ENCODE measurements at regions not wholly inside any gene's neighbourhood (a gene's known extent, or its start where the extent isn't known, plus 50 kb on each side); places are given as distances from the start of the nearest gene placed in this dataset.

DNA sequence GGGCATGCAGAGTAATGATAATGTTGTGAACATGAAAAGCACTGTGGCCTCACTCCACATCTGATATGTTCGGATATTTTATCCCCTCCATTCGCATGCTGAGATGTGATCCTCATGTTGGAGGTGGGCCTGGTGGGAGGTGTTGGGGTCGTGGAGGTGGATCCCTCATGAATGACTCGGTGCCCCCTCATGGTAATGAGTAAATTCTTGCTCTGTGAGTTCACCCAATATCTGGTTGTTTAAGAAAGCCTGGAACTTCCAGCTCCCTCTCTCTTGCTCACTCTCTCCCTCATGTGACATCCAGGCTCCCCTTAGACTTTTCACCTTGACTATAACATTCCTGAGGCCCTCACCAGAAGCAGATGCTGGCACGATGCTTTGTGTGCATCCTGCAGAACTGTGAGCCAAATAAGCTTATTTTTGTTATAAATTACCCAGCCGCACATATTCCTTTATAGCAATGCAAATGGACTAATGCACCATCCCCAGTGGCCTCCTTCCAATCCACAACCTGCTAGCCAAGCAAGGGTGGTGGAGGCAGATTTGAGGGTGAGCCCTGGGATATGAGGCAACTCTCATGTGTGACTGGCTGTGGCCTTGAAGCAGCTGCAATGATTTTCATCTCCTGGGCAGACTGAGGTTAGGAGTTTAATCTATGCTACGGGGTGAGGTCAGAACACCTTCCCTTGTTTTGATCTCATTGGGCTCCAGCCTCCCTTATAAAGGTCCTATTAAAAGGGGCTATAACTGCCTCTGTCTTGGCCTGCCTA is 276.5 kb downstream of the ETS1 start:
- TF ChIP-seq, protein P1, sequence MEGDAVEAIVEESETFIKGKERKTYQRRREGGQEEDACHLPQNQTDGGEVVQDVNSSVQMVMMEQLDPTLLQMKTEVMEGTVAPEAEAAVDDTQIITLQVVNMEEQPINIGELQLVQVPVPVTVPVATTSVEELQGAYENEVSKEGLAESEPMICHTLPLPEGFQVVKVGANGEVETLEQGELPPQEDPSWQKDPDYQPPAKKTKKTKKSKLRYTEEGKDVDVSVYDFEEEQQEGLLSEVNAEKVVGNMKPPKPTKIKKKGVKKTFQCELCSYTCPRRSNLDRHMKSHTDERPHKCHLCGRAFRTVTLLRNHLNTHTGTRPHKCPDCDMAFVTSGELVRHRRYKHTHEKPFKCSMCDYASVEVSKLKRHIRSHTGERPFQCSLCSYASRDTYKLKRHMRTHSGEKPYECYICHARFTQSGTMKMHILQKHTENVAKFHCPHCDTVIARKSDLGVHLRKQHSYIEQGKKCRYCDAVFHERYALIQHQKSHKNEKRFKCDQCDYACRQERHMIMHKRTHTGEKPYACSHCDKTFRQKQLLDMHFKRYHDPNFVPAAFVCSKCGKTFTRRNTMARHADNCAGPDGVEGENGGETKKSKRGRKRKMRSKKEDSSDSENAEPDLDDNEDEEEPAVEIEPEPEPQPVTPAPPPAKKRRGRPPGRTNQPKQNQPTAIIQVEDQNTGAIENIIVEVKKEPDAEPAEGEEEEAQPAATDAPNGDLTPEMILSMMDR (IDR thresholded peaks at IDR 0.05; ENCODE audit: low read length, missing control alignments) = no peak
- DNase-seq (ENCODE audit: low read depth) = no peak
- no peak overlapping the region for H3K4me3 ChIP-seq (replicated peaks; ENCODE audit: low read depth, low read length)

DNA sequence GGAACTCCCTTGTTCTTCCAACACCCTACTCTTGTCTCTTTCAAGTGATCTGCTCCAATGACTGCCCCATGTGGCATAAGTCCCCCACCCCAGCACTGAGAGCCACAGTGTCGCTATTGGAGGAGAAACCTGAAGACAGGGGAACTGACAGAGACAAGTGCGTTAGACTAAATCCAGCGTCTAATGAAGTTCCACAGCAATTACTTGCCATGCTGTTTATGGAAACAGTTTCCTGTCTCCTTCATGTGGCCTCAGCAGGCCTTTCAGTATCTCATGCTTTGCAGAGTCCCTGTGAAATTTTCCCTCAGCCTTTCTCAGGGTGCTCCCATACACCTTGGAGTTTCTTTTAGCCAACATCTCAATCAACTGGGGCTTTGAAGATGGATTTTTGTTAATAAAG is 277.4 kb downstream of the ETS1 start:
- no peak overlapping the region for H3K4me3 ChIP-seq (replicated peaks; ENCODE audit: low read depth, low read length)
- TF ChIP-seq, protein P1 (IDR thresholded peaks at IDR 0.05; ENCODE audit: low read length, missing control alignments) = no peak
- DNase-seq (ENCODE audit: low read depth) = no peak

DNA sequence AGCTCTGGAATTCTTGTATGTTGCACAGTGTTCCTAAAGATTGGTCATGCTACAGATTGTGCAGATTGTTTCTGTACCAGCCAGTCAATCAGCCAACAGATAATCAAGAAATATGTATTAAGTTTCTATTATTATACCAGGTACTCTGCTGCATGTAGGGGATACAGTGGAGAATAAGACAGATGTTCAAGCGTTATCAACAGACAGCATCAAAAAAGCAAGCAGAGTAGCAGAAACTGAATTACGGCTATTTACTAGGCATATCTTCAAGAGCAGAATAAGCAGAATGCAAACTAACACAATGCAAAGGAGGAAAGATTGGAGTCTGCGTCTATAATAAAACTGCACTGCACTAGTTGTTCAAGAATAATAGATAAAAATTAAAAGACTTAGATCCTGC is 278.6 kb downstream of the ETS1 start:
- DNase-seq (ENCODE audit: low read depth) = no peak
- H3K4me3 ChIP-seq (replicated peaks; ENCODE audit: low read depth, low read length) = no peak overlapping the region
- TF ChIP-seq, protein P1 (IDR thresholded peaks at IDR 0.05; ENCODE audit: low read length, missing control alignments) = no peak

DNA sequence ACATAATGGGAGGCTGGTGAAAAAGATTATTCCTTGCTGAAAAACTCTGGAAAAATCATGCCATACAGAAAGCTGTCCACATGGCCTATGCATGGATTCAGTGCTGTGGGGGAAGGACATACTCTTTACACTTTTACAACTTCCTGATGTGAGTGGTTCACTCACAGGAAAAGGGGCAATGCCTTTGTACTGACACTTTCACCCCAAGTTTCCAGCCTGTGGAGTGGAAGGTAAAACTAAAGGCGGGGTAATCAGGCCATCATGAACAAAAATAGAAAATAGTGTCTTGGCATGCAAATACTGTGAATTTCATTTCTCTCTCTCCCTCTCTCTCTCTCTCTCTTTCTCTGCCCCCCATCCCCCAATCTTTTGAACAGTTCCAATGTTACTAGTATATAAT is 281.8 kb downstream of the ETS1 start:
- TF ChIP-seq, protein P1 (IDR thresholded peaks at IDR 0.05; ENCODE audit: low read length, missing control alignments) = no peak

DNA sequence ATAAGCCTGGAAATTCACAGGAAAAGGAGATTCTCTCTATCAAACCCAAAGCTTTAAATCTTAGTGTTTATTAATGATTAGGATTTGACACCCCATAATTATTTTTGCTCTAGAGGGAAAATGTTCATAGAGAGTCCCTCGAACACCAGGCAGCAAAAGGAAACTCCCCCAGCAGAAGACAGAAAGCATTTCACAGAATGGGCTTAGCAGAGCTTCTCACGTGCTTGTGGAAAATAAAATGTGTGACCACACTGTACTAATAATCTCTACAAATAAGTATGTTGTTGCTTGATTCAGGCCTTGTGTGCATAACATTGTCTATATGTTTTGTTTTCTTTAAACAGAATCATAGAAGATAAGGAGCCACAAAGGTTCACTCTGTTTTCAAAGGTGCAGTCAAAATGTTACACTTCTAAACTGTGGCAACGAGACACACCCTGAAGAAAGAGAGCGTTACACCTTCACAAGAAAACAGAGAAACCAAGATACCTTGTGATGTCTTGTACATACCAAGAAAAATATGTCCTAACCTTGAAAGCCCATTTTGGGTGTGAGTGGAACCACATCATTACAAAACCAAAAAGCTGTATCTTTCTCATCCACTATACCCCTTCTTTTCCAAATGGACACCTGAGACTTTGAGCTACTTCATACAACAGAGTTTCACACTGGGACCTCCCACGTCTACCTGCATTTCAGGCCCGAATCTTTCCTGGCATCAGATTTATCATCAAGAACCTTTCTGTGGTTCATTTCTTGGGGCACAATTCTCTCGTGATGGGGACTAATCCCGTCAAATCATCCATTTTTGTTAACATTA is 282.5 kb downstream of the ETS1 start:
- no peak for DNase-seq (ENCODE audit: low read depth)
- H3K4me3 ChIP-seq (replicated peaks; ENCODE audit: low read depth, low read length) = no peak overlapping the region
- TF ChIP-seq, protein P1 (IDR thresholded peaks at IDR 0.05; ENCODE audit: low read length, missing control alignments) = no peak

More for the DNA sequence above, 281.8 kb downstream of the ETS1 start:
- H3K4me3 ChIP-seq (replicated peaks; ENCODE audit: low read depth, low read length) = no peak overlapping the region
- no peak for DNase-seq (ENCODE audit: low read depth)

DNA sequence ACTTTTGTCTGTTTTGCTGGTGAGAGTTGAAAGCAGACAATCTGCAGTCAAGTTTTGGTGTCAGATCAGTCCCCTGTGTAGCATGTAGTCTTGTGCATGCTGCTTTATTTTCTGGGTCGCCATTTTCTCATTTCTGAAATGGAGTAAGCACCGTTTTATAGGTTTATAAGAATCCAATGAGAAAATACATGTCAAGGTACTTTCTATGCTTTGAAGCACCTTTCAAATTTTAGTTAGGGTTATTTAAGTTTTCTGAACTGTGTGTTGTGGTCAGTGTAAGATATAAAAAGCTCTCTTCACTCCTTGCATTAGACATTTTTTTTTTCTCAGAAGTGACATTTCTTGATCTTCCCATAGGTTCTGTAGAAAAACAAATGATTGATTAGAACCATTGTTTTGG is 283.2 kb downstream of the ETS1 start:
- no peak overlapping the region for H3K4me3 ChIP-seq (replicated peaks; ENCODE audit: low read depth, low read length)
- no peak for DNase-seq (ENCODE audit: low read depth)

More for the DNA sequence above, 283.2 kb downstream of the ETS1 start:
- TF ChIP-seq, protein P1 (IDR thresholded peaks at IDR 0.05; ENCODE audit: low read length, missing control alignments) = no peak

Measured in fibroblast of pulmonary artery (primary cell).